Stimulated activated CD4-positive, alpha-beta T cell treated with anti-CD3 and anti-CD28 coated beads, Interleukin-1b, Interleukin-23, amount 100 ng/mL, for 48 hours (primary cell): ENCODE measurements at regions not wholly inside any gene's neighbourhood (a gene's known extent, or its start where the extent isn't known, plus 50 kb on each side); places are given as distances from the start of the nearest gene placed in this dataset.
A peak's percentile ranks its signal among the peaks of the same experiment; 100 is the strongest.

Source experiments
- DNase-seq: peaks from one replicate; pipeline ENCODE4 v3.0.0-alpha.2; 2020

DNA sequence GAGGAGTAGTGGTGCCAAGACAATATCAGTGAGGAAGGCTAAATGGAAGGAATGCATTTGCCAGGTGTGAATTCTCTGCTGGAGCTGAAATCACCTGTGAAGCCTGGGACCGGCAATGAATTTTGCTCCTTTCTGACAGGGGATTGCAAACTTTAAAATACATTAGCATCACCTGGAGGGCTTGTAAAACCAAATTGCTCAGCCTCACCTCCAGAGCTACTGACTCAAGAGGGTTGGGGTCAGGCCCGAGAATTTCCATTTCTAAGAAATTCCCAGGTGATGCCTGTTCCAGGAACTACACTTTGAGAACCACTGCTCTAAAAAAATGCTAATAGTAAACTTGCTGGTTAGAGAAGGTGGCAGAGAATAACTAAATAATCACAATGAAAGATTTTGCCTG, 445.6 kb upstream of the RBMS3 start:
- DNase-seq: no peak

DNA sequence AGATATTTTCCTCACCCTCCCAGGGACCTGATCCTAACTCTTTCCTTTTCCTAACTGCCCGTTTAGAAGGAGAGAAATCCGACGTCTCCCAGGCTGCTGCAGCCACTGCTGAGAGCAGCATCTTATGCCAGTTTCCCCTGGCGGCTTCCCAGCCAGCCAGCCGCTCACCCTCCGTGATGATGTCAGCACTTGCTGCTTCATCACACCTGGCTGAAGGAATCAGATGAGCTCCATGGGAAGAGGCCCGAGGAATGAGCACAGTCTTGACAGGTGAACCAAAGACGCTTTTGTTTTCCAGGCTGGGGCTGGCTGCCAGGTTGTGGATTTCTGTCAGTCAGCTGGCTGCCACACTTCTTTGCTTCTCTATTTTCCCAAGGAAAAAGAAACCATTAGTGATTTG, 445.1 kb upstream of the RBMS3 start:
- no peak for DNase-seq

DNA sequence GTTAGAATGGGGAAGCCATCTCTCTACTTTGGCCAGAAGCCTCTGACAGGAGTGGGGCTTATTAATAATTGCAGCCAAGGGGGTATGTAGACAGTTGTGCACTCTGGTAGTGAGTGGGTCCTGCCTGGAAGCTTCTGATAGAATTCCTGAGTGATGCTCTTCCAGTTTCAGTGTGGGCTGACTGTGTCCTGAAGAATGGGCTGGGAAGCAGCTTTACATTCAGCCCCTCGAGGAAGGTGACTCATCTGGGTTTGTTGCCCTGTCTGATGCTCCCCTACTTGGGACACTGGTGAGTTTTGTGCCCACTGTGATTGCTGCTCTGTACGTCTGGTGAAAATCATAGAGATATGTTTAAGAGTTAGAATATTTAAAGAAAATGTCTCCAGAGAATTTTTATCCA, 444.7 kb upstream of the RBMS3 start:
- DNase-seq: no peak

- peak; percentile 72 for DNase-seq
Measured at GRCh38 chr3:28840976-28841376, 439.9 kb upstream of the RBMS3 start.

GRCh38 chr3:28841441-28841840, 439.4 kb upstream of the RBMS3 start:
- DNase-seq: peak; percentile 12

- DNase-seq: no peak
Measured at GRCh38 chr3:28844298-28845005, 436.4 kb upstream of the RBMS3 start.

GRCh38 chr3:28845006-28845324, 435.9 kb upstream of the RBMS3 start:
- no peak for DNase-seq

DNA sequence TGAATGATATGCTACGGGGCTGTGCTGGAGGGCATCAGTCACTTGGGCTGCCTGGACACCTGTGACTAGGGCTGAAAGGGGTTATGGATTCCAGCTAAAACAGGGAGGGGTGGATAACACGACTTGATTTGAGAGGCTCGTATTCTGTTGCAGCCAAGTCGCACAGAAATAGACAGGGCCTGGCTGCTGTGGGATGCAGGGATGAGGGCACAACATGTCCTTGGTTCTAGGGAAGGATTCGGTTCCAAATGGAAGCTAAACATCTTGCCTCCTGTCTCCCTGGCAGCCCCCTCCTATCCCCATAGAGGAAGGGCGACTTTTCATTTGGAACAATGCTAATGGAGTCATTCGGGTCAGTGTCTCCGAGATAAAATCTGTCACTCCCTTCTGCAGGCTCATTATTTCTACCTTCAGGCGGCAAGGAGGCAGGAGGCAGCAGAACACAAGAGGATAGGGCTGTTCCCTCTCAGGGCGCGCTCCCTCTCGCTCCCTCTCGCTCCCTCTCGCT, 433.8 kb upstream of the RBMS3 start:
- DNase-seq: no peak

GRCh38 chr3:28847736-28848135, 433.1 kb upstream of the RBMS3 start:
- DNase-seq: no peak

DNA sequence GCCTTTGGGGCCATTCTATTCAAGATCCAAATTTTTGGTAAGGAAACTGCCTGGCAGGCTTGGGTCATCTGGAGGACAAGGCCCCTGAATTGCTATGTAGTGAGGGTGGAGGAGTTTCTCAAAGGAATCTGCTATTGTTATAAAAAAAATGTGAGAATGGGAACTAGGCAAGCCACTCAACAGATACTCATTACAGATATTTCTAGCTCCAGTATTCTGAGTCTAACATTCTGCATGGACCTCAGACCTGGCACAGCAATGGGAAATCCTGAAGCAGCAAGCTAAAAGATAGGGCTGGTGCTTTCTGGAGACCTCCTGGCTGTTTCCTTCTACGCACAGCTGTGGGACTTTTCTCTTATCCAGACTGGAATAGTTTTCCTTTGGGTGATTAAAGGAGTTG, 430.7 kb upstream of the RBMS3 start:
- no peak for DNase-seq

- DNase-seq: no peak
Measured at GRCh38 chr3:28853830-28854229, 427.0 kb upstream of the RBMS3 start.

DNA sequence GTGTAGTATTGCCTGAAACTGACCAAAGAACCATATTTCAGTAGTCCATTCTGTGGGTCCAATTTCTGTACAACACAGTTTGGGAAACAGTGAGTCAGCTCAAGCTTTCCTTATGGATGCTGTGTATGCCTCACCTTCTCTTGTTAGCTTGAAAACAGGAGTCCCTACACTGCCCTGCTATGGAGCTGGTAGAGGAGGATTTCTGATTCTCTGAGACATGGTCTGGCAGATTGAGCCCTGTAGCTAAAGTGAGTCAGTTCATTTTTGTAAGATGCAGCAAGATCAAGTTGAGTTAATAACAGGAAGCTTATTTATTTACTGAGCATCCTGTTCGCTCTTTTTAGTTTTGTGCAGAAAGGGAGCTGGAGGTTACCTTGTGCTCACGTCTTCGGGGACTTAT, 424.1 kb upstream of the RBMS3 start:
- no peak for DNase-seq

DNA sequence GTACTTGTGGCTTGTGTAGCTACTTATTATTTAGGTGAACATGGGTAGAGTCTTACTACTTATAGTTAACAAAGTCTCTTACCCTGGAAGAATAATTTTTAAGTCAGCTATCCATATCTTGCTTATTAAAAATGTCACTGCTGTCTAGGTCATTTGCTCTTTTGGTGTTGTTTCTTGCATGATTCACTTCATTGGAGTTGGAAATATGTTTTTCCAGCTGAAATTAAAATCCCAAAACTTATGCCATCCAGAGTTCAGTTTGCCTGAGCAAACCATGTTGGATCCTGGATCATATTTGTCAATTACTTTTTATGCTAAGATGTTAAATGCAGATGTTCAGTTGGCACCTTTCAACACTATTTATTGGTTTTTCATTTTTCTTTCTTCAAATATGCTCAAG, 421.0 kb upstream of the RBMS3 start:
- no peak for DNase-seq

DNA sequence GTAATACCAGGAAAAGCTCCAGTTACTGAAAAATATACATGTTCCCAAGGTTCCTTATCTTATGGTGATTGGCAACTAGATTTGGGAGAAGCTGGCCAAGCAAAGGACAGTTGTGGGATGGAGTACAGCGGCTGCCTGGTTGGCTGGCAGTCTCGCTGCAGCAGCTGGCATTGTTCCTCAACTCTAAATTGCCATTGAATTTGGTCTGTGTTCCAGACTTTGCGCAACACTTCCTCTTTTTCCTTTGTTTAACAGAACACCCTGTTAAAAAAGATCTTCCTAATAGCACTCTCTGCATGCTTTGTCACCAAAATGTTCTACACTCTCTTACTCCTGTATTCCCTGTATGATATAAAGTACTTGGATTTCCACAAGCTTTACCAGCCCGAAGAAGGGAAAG, 420.6 kb upstream of the RBMS3 start:
- DNase-seq: no peak

- no peak for DNase-seq
Measured at GRCh38 chr3:28863186-28863585, 417.7 kb upstream of the RBMS3 start.

DNA sequence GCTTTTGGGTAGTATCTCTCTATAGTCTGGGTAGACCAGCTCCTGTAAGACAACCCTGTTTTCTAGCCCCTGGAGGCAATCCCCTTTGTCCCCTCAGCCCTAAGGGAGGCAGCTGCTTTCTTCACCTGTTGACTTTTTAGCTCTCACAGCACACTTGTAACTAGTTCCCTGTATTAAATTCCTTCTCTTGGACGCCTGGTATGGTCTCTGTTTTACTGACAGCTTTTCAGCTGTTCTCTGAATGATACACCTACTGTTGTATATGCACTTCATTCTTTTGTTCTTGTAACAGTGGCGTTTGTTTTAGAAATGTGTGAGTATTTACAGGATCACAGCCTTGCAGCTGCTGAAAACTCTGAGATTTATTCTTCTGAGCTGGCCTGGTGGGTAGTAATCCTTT, 413.0 kb upstream of the RBMS3 start:
- no peak for DNase-seq

- DNase-seq: no peak
Measured at GRCh38 chr3:28868897-28869296, 412.0 kb upstream of the RBMS3 start.

DNA sequence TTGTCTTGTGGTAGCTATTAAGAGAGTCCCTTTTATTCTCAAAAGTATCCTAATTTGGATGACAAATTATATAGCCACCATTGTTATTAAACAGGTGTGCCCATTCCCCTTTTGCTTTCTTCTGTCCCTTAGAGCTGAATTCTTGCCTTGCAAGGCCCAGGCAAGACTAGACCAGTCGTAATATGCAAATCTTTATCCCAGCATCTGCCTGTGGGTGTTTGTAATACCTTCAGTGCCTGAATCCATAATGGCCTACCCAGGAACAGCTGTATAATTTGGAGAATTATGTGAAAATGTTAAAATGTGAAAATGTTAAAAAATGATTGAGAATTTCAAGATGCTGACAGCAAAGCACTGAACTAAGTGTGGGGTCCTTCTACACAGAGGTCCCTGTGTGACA, 403.0 kb upstream of the RBMS3 start:
- no peak for DNase-seq

DNA sequence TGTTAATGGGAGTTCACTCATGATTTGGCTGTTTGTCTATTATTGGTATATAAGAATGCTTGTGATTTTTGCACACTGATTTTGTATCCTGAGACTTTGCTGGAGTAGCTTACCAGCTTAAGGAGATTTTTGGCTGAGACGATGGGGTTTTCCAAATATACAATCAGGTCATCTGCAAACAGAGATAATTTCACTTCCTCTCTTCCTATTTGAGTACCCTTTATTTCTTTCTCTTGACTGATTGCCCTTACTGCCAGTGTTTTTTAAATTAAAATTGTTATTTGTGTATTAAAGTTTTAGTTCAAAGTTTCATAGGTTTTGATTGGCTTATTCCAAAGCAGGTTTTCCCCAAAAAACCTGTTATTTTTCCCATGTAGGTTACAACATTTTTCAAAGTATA, 390.5 kb upstream of the RBMS3 start:
- no peak for DNase-seq

GRCh38 chr3:28891485-28891884, 389.4 kb upstream of the RBMS3 start:
- DNase-seq: no peak

- DNase-seq: no peak
Measured at GRCh38 chr3:28900301-28900700, 380.6 kb upstream of the RBMS3 start.

- DNase-seq: no peak
Measured at GRCh38 chr3:28901018-28901417, 379.9 kb upstream of the RBMS3 start.

DNA sequence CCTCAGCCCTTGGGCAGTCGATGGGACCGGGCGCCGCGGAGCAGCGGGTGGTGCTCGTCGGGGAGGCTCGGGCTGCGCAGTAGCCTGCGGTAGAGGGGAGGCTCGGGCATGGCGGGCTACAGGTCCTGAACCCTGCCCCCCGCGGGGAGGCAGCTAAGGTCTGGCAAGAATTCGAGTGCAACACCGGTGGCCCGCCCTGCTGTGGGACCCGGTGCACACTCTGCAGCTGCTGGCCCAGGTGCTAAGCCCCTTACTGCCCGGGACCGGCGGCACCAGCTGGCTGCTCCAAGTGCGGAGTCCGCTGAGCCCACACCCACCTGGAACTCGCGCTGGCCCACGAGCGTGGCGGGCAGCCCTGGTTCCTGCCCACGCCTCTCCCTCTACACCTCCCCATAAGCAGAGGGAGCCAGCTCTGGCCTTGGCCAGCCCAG, 377.7 kb upstream of the RBMS3 start:
- DNase-seq: no peak

- DNase-seq: no peak
Measured at GRCh38 chr3:28905798-28906197, 375.1 kb upstream of the RBMS3 start.

DNA sequence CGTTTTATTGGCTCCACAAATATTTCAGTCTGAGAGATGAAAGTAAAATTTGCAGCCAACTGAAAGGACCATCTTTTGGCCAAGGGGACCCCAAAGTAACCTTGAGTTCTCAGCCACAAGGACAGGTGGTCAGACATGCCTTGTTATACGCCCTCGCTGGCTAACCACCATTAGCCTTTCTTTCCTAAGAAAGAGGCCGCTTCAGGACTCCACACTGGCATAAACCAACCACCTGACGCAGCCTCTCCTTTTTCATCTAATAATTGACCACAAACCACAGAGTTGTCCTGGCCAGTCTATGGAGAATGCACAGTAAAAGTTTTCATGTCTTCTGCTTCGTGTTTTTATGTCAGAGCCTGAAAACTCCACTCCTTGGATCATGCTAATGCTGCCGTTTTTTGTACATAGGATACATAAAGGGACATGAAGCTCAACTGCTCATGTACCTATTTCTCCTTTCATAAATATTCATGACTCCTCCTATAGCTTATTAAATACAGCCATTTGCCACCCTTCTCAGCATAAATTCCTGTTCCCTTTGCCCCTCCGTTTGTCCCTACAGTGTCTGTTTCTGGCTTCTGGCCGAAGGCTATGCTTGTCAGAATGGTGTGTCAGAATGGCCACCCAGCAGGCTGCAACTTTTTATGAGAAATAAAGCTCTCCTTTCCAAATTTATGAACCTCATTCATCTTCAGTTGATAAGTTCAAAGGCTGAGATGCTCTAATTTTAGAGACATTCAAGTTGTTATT, 374.1 kb upstream of the RBMS3 start:
- no peak for DNase-seq
